Activated T-cell treated with anti-CD3 and anti-CD28 coated beads, Interleukin-2, amount 50 U/mL, for 72 hours (primary cell): ENCODE measurements at regions not wholly inside any gene's neighbourhood (a gene's known extent, or its start where the extent isn't known, plus 50 kb on each side); places are given as distances from the start of the nearest gene placed in this dataset.

Experiments
- ATAC-seq, 2 donors: fragments of 150-1000 bp; cut with Tn5 transposase; replicated peaks in 1 of 2; 2 replicates each; pipeline ENCODE4 v1.10.0; 2021; ENCODE audit warnings: moderate library complexity in 2 of 2, mild to moderate bottlenecking in 1 of 2
- DNase-seq, 2 donors: peaks; one replicate each; pipeline ENCODE4 v3.0.0; 2021 to 2022; ENCODE audit warnings: mixed read lengths in 1 of 2
- H3K27ac Mint-ChIP-seq: one replicate; pipeline ENCODE4 v1.8.0; 2022; ENCODE audit warnings: mild to moderate bottlenecking, moderate library complexity, mixed read lengths
- H3K27me3 Mint-ChIP-seq: one replicate; pipeline ENCODE4 v1.8.0; 2022; ENCODE audit warnings: low read depth, mixed read lengths
- H3K36me3 Mint-ChIP-seq, 2 donors: one replicate each; pipeline ENCODE4 v1.8.0; 2022; ENCODE audit warnings: mixed read lengths in 2 of 2, mild to moderate bottlenecking in 1 of 2; ENCODE audit not compliant: insufficient read depth in 2 of 2
- H3K4me1 Mint-ChIP-seq: one replicate; pipeline ENCODE4 v1.8.0; 2022; ENCODE audit warnings: low read depth, mixed read lengths
- H3K4me3 Mint-ChIP-seq, 2 donors: one replicate each; pipeline ENCODE4 v1.8.0; 2022; ENCODE audit warnings: mild to moderate bottlenecking in 2 of 2, mixed read lengths in 2 of 2, moderate library complexity in 2 of 2
- H3K9me3 Mint-ChIP-seq, 2 donors: one replicate each; pipeline ENCODE4 v1.8.0; 2022; ENCODE audit warnings: mixed read lengths in 2 of 2

DNA sequence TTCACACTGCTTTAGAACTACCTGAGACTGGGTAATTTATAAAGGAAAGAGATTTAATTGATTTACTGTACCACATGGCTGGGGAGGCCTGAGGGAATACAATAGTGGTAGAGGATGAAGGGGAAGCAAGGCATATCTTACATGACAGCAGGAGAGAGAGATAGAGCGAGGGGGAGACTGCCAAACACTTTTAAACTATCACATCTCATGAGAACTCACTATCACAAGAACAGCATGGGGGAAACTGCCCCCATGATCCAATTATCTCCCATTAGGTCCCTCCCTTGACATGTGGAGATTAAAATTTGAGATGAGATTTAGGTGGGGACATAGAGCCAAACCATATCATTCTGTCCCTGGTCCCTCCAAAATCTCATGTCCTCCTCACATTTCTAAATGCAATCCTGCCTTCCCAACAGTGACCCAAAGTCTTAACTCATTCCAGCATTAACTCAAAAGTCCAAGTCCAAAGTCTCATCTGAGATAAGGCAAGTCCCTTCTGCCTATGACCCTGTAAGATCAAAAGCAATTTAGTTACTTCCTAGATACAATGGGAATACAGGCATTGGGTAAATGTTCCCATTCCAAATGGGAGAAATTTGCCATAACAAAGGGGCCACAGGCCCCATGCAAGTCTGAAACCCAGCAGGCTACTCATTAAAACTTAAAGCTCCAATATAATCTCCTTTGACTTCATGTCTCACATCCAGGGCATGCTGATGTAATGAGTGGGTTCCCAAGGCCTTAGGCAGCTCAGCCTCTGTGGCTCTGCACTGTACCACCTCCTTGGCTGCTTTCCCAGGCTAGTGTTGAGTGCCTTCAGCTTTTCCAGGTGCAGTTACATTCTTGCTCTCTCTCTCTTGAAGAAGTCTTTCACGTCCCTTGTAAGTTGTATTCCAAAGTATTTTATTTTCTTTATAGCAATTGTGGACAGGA lies 481.7 kb upstream of the TGFBR2 start:
- H3K36me3 Mint-ChIP-seq = peaks cover 0 to 3% of the 10 kb centered on the region in 2 donors
- no peaks in the 10 kb centered on the region for H3K4me1 Mint-ChIP-seq
- H3K4me3 Mint-ChIP-seq = no peak overlapping the region
- DNase-seq = no peak
- no peaks in the 10 kb centered on the region for H3K27me3 Mint-ChIP-seq
- no peak for ATAC-seq
- H3K9me3 Mint-ChIP-seq = peaks cover 3% of the 10 kb centered on the region in 2 donors
- no peak overlapping the region for H3K27ac Mint-ChIP-seq

DNA sequence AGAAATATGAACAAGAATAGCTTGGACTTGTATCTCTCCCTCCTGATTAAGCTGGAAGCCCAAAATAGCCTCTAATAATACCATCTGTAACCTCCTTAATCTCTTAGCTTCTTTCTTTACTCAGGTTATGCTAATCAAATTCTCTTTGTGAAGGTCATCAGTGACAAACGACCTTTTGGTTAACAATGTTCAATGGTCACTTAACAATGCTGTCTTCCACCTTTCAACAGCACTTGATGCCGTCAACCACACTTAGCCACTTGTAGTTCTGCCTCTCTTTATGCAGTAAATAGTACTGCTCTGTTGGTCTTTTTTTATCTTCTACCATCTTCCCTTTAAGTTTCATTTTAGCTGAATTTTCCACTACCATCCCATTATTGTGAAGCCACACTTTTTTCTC lies 476.6 kb upstream of the TGFBR2 start:
- H3K27me3 Mint-ChIP-seq = no peaks in the 10 kb centered on the region
- DNase-seq (no peak), ATAC-seq (no peak)
- H3K4me3 Mint-ChIP-seq = no peak overlapping the region
- peaks cover 3% of the 10 kb centered on the region in 2 donors for H3K9me3 Mint-ChIP-seq
- H3K36me3 Mint-ChIP-seq = peaks cover 0 to 3% of the 10 kb centered on the region in 2 donors
- H3K4me1 Mint-ChIP-seq = no peaks in the 10 kb centered on the region
- no peak overlapping the region for H3K27ac Mint-ChIP-seq

DNA sequence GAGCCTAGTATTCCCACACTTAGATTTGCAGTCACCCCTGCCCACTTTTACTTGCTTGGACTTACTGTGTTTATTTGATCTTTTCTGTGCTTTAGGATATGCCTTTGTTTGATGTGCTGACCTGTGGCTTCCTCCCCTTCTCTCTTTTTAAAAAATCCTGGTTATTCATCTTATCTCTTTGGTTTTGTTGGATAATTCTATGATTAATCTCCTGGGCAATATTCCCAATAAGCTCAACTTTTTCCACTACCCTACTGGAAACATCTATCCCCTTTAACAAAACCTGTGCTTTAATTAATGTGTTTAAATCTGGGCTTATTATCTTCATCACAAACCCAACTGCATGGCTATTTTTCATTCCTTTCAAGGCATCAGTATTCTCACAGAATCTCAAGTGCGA lies 476.0 kb upstream of the TGFBR2 start:
- no peak for DNase-seq
- no peaks in the 10 kb centered on the region for H3K4me1 Mint-ChIP-seq
- H3K27ac Mint-ChIP-seq = no peak overlapping the region
- H3K9me3 Mint-ChIP-seq = peaks cover 3% of the 10 kb centered on the region in 2 donors
- H3K4me3 Mint-ChIP-seq = no peak overlapping the region
- H3K27me3 Mint-ChIP-seq = peaks cover 5% of the 10 kb centered on the region
- no peak for ATAC-seq
- peaks cover 0 to 5% of the 10 kb centered on the region in 2 donors for H3K36me3 Mint-ChIP-seq

DNA sequence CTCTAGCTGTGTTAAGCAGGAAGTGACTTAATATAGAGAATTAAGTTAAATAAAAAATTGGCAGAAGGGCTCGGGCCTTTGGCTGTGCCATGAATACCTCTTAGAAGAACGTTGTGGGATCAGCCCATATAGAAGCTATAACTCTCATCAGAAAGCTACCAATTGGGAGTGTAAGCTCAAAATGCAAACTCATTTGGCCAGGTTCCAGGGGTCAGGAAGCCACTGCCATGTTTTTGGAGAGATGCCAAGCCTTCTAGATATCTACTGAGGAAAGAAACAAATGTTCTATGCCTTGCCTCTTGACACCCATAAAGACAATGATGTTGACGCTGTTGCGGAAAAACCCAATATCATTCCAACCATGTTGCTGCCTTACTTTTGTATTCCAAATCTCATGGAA lies 475.2 kb upstream of the TGFBR2 start:
- H3K4me1 Mint-ChIP-seq = no peaks in the 10 kb centered on the region
- ATAC-seq = no peak
- H3K27me3 Mint-ChIP-seq = peaks cover 5% of the 10 kb centered on the region
- H3K27ac Mint-ChIP-seq = no peak overlapping the region
- no peak overlapping the region for H3K4me3 Mint-ChIP-seq
- DNase-seq = no peak
- H3K9me3 Mint-ChIP-seq = peaks cover 3 to 4% of the 10 kb centered on the region in 2 donors
- peaks cover 2 to 7% of the 10 kb centered on the region in 2 donors for H3K36me3 Mint-ChIP-seq

DNA sequence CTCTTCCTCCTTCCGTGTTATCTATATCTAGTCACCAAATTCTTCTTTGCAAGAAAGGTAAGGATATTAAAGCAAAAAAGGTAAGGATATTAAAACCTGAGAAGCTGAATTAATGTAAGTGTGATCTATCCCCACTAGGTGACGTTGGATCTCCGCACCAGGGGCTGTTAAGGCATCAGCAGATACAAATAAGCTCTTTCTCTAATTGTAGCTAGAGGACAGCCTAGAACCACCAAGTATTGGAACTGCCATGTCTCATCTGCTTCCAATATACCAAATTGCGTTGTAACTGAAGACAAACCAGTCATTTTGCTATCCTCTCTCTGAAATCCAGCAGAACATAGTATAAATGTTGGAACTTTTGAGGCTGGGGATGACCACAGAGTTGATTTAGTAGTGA lies 471.2 kb upstream of the TGFBR2 start:
- no peaks in the 10 kb centered on the region for H3K4me1 Mint-ChIP-seq
- peaks cover 2 to 5% of the 10 kb centered on the region in 2 donors for H3K36me3 Mint-ChIP-seq
- peaks cover 4% of the 10 kb centered on the region in 2 donors for H3K9me3 Mint-ChIP-seq
- H3K27me3 Mint-ChIP-seq = peaks cover 5% of the 10 kb centered on the region
- no peak for DNase-seq
- ATAC-seq = no peak
- H3K4me3 Mint-ChIP-seq = no peak overlapping the region
- no peak overlapping the region for H3K27ac Mint-ChIP-seq

DNA sequence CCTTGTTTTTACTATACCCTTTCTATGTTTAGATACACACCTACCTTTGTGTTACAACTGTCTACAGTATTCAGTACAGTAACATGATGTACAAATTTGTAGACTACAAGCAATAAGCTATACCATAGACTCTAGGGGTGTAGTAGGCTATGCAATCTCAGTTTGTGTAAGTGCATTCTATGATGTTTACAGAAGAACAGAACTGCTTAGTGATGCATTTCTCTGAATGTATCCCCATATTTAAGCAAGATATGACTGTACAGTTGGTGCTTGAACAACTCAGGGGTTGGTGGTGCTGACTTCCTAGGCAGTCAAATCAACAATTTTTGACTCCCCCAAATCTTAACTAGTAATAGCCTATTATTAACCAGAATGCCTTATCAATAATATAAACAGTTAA lies 467.1 kb upstream of the TGFBR2 start:
- peaks cover 4% of the 10 kb centered on the region in 2 donors for H3K9me3 Mint-ChIP-seq
- no peak overlapping the region for H3K27ac Mint-ChIP-seq
- H3K4me3 Mint-ChIP-seq = no peak overlapping the region
- no peaks in the 10 kb centered on the region for H3K4me1 Mint-ChIP-seq
- peaks cover 2 to 5% of the 10 kb centered on the region in 2 donors for H3K36me3 Mint-ChIP-seq
- peaks cover 5% of the 10 kb centered on the region for H3K27me3 Mint-ChIP-seq
- DNase-seq (no peak), ATAC-seq (peak in 1 of 2 donors; percentile 41)

DNA sequence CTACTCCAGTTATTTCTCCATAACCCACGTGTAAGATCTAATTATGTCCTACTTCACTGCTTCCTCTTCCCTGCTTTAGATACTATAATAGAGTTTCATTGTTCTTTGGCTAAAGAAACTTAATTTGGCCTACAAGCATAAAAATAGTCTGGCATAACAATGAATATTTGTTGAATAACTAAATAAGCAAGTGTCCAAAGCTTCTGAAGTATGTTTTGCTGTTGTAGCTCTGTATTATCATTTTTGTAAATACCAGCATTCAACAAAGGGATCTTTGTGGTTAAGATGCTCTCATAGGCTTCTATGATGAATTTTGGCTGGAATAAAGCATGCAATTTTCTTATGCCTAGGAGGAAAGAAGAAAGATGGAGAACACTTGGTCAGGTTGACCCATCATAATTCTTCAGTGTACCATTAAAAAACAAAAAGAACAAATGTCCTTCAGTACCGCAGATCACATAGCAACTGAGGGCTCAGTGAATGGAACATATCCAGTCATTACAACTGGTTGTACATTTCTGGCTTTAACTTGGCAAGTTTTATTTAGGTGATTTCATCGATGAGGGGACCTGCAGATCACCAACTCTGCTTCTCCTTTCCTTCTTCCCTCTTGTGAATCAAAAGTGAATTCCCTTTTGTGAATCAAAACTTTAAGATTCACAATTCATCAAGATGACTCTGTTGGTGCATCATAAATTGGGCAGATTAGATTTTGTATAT lies 465.9 kb upstream of the TGFBR2 start:
- Mint-ChIP-seq H3K27me3 (no peaks in the 10 kb centered on the region), H3K4me1 (no peaks in the 10 kb centered on the region), H3K27ac (no peak overlapping the region), H3K4me3 (no peak overlapping the region), H3K36me3 (peaks cover 2 to 3% of the 10 kb centered on the region in 2 donors), H3K9me3 (peaks cover 4% of the 10 kb centered on the region in 2 donors)
- DNase-seq (no peak), ATAC-seq (no peak)

DNA sequence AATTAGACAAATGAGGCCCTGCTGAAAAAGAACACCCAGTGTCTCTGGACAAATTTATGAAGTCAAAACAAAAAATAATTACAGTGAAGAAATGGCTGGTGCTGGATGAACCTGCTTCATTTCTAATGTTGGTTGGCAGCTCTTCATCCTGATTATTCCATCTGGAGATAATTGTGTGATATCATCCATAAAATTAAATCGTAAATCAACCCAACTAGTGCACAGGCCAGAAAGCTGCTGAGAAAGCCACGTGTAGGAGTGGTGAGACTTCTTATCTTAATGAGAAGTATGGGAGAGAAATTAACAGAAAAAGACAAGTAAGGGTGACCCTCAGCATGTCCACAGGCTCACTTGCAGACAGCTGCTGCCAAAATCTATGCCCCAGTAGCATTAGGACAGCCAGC lies 465.2 kb upstream of the TGFBR2 start:
- no peak overlapping the region for H3K4me3 Mint-ChIP-seq
- H3K27me3 Mint-ChIP-seq = no peaks in the 10 kb centered on the region
- H3K27ac Mint-ChIP-seq = peak overlapping the region; percentile 35
- H3K36me3 Mint-ChIP-seq = peaks cover 0 to 2% of the 10 kb centered on the region in 2 donors
- peaks cover 3 to 4% of the 10 kb centered on the region in 2 donors for H3K9me3 Mint-ChIP-seq
- DNase-seq (no peak), ATAC-seq (no peak)
- H3K4me1 Mint-ChIP-seq = no peaks in the 10 kb centered on the region

DNA sequence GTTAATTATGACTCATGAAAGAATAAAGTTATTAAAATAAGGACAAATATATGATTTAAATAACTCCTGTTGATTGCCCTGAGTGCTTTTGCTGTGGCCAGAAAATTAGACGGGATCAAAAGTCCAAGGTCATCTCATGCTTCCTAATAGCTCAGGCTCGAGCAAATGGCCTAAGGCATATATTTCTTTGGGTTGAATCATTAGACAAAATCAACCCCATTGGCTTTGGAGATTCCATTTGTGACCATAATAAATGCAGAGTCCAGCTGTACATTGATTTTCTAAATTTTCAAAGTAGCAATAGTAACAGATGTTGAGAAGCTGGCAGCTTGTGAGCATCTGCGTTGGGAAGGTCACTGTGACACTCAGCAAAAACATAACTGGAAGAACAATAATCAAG lies 464.5 kb upstream of the TGFBR2 start:
- Mint-ChIP-seq H3K27me3 (no peaks in the 10 kb centered on the region), H3K9me3 (no peaks in the 10 kb centered on the region), H3K36me3 (no peaks in the 10 kb centered on the region), H3K4me3 (no peak overlapping the region), H3K4me1 (no peaks in the 10 kb centered on the region), H3K27ac (no peak overlapping the region)
- ATAC-seq (no peak), DNase-seq (no peak)

DNA sequence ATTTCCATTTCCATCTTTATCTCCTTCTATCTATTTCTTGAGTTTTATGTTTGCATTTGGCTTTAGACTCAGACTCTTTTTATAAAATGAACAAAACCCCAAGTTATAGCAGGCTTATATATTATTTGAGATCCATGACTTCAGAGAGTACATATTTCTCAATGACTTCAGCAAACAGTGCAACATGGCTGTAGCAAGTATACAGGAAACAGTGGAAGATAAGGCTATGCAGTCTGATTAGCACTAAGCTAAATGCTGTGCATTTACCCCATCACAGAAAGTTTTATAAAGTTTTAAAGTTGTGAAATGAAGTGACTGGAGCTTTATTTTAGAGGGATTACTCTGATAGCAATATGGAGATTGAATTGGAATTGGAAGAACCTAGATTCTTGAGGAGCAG lies 463.5 kb upstream of the TGFBR2 start:
- Mint-ChIP-seq H3K9me3 (no peaks in the 10 kb centered on the region), H3K4me1 (no peaks in the 10 kb centered on the region), H3K36me3 (no peaks in the 10 kb centered on the region), H3K4me3 (no peak overlapping the region), H3K27ac (no peak overlapping the region), H3K27me3 (no peaks in the 10 kb centered on the region)
- DNase-seq (no peak), ATAC-seq (no peak)

DNA sequence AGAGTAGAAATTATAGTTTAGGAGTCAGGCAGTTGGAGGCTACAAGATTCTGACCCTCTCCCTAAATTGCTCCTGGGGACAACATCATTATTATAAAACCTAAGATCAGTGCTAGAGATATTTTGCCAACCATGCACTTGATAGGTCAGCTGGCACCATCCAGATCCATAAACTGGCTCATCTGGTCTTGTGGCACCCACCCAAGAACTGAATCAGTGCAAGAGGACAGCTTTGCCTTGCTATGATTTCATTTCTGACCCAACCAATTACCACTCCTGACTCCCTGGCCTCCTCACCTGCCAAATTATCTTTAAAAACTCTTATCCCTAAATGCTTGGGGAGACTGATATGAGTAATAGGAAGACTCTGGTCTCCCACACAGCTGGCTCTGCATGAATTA lies 461.1 kb upstream of the TGFBR2 start:
- H3K4me3 Mint-ChIP-seq = no peak overlapping the region
- no peaks in the 10 kb centered on the region for H3K4me1 Mint-ChIP-seq
- no peak for DNase-seq
- peaks cover 0 to 1% of the 10 kb centered on the region in 2 donors for H3K36me3 Mint-ChIP-seq
- H3K9me3 Mint-ChIP-seq = no peaks in the 10 kb centered on the region
- no peak for ATAC-seq
- H3K27ac Mint-ChIP-seq = no peak overlapping the region
- no peaks in the 10 kb centered on the region for H3K27me3 Mint-ChIP-seq

DNA sequence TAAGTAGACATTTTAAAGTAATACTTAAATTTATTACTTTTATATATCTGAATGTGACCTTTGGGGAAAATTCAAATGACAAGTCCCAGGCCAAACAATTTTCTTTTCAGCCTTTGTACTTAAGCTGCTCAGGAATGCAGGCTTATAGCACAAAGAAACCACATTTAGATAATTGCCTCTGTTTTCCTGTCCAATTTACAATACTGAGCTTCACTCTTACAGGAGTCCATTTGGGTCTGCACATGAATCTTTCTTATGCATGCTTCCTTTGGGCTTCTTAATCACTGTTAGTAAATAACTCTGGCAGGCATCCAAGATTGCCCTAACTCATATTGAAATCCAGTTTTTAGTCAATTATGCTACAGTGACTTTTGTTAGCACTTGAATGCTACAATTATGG lies 459.4 kb upstream of the TGFBR2 start:
- Mint-ChIP-seq H3K27ac (no peak overlapping the region), H3K4me1 (no peaks in the 10 kb centered on the region), H3K36me3 (peaks cover 0 to 1% of the 10 kb centered on the region in 2 donors), H3K4me3 (no peak overlapping the region), H3K27me3 (no peaks in the 10 kb centered on the region), H3K9me3 (no peaks in the 10 kb centered on the region)
- no peak for ATAC-seq
- no peak for DNase-seq

DNA sequence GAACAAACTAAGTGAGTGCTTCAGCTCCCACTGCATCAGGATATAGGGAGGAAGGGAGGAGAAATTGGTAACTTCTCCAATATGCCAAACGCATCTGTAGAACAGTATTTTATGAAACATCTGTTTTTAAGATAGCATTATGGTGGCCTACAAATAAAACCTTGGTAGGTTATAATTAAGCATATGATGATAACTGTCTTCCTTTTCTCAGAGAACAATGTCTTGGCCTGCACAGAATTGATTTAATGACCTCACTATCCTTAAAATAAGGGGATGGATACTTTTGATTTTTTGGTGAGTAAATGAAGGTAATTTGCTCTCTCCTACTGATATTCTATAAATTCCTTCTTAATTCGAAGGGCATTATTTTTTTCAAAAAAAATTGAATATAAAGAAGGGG lies 451.5 kb upstream of the TGFBR2 start:
- ATAC-seq = no peak
- H3K27me3 Mint-ChIP-seq = no peaks in the 10 kb centered on the region
- no peaks in the 10 kb centered on the region for H3K4me1 Mint-ChIP-seq
- H3K27ac Mint-ChIP-seq = no peak overlapping the region
- H3K36me3 Mint-ChIP-seq = no peaks in the 10 kb centered on the region
- H3K4me3 Mint-ChIP-seq = no peak overlapping the region
- H3K9me3 Mint-ChIP-seq = no peaks in the 10 kb centered on the region
- DNase-seq = no peak
